SK-N-SH treated with all-trans-retinoic acid at 6 μM for 48 hours (cell line): ENCODE measurements at regions not wholly inside any gene's neighbourhood (a gene's known extent, or its start where the extent isn't known, plus 50 kb on each side); places are given as distances from the start of the nearest gene placed in this dataset.

Experiments
- ATAC-seq: fragments of 200-7000 bp; cut with Tn5 transposase; 3 replicates; pipeline ENCODE4 v1.9.1; 2020; ENCODE audit warnings: mild to moderate bottlenecking, moderate library complexity
- ARNTL ChIP-seq: fragments of 450-650 bp; formaldehyde crosslinking; IDR thresholded peaks from 2 replicates; pipeline ENCODE4 v1.5.0; 2020; ENCODE audit warnings: low read depth, mild to moderate bottlenecking, moderate library complexity, borderline replicate concordance
- BACH2 ChIP-seq: fragments of 250-450 bp; sonication (Bioruptor Pico); IDR thresholded peaks from 2 replicates; pipeline ENCODE4 v1.9.0; 2021; ENCODE audit warnings: mild to moderate bottlenecking, borderline replicate concordance
- CREB5 ChIP-seq: fragments of 250-450 bp; sonication (Bioruptor Pico); IDR thresholded peaks from 2 replicates; pipeline ENCODE4 v1.5.1; 2020; ENCODE audit warnings: low read depth, mild to moderate bottlenecking, moderate library complexity
- CSDC2 ChIP-seq: fragments of 250-450 bp; sonication (Bioruptor Pico); IDR thresholded peaks from 2 replicates; pipeline ENCODE4 v1.5.0; 2020; ENCODE audit warnings: mild to moderate bottlenecking, moderate library complexity
- CSRNP3 ChIP-seq: fragments of 250-450 bp; sonication (Bioruptor Pico); IDR thresholded peaks from 2 replicates; pipeline ENCODE4 v1.5.1; 2021; ENCODE audit warnings: mild to moderate bottlenecking, moderate library complexity
- ESRRG ChIP-seq: fragments of 250-450 bp; sonication (Bioruptor Pico); IDR thresholded peaks from 2 replicates; pipeline ENCODE4 v1.6.1; 2021; ENCODE audit warnings: mild to moderate bottlenecking
- GLIS3 ChIP-seq: fragments of 250-450 bp; sonication (Bioruptor Pico); IDR thresholded peaks from 2 replicates; pipeline ENCODE4 v1.5.0; 2020; ENCODE audit warnings: mild to moderate bottlenecking, moderate library complexity
- ISL1 ChIP-seq: fragments of 250-450 bp; sonication (Bioruptor Pico); IDR thresholded peaks from 2 replicates; pipeline ENCODE4 v2.1.2; 2022; ENCODE audit warnings: mild to moderate bottlenecking, moderate library complexity
- OSR1 ChIP-seq: fragments of 250-450 bp; sonication (Bioruptor Pico); IDR thresholded peaks from 2 replicates; pipeline ENCODE4 v1.8.0; 2022; ENCODE audit warnings: moderate library complexity, mild to moderate bottlenecking, inconsistent platforms
- PATZ1 ChIP-seq: fragments of 250-450 bp; sonication (Bioruptor Pico); IDR thresholded peaks from 2 replicates; pipeline ENCODE4 v1.8.0; 2020; ENCODE audit warnings: mild to moderate bottlenecking, moderate library complexity, borderline replicate concordance
- POU6F1 ChIP-seq: fragments of 250-450 bp; sonication (Bioruptor Pico); IDR thresholded peaks from 2 replicates; pipeline ENCODE4 v1.8.0; 2021; ENCODE audit warnings: low read depth, mild to moderate bottlenecking, moderate library complexity, borderline replicate concordance
- PPARA ChIP-seq: fragments of 250-450 bp; sonication (Bioruptor Pico); IDR thresholded peaks from 2 replicates; pipeline ENCODE4 v1.5.0; 2020; ENCODE audit warnings: mild to moderate bottlenecking, borderline replicate concordance
- RARB ChIP-seq: fragments of 250-450 bp; sonication (Bioruptor Pico); IDR thresholded peaks from 2 replicates; pipeline ENCODE4 v1.8.0; 2021; ENCODE audit warnings: mild to moderate bottlenecking, moderate library complexity
- SNAI2 ChIP-seq: fragments of 250-450 bp; sonication (Bioruptor Pico); IDR thresholded peaks from 2 replicates; pipeline ENCODE4 v1.5.0; 2020; ENCODE audit warnings: mild to moderate bottlenecking, moderate library complexity
- TCF4 ChIP-seq: fragments of 250-450 bp; sonication (Bioruptor Pico); IDR thresholded peaks from 2 replicates; pipeline ENCODE4 v1.8.0; 2021; ENCODE audit warnings: mild to moderate bottlenecking, moderate library complexity, borderline replicate concordance
- TOX ChIP-seq: fragments of 250-450 bp; sonication (Bioruptor Pico); IDR thresholded peaks from 2 replicates; pipeline ENCODE4 v1.8.0; 2021; ENCODE audit warnings: mild to moderate bottlenecking, moderate library complexity, borderline replicate concordance
- TSHZ2 ChIP-seq: fragments of 250-450 bp; sonication (Bioruptor Pico); IDR thresholded peaks from 2 replicates; pipeline ENCODE4 v1.5.0; 2020; ENCODE audit warnings: mild to moderate bottlenecking, moderate library complexity
- ZC3H10 ChIP-seq: fragments of 250-450 bp; sonication (Bioruptor Pico); IDR thresholded peaks from 2 replicates; pipeline ENCODE4 v1.5.1; 2021; ENCODE audit warnings: mild to moderate bottlenecking, moderate library complexity
- ZFP3 ChIP-seq: fragments of 250-450 bp; sonication (Bioruptor Pico); IDR thresholded peaks from 2 replicates; pipeline ENCODE4 v1.5.0; 2020; ENCODE audit warnings: mild to moderate bottlenecking, moderate library complexity
- ZFP30 ChIP-seq: fragments of 450-650 bp; formaldehyde crosslinking; IDR thresholded peaks from 2 replicates; pipeline ENCODE4 v1.5.0; 2022; ENCODE audit warnings: mild to moderate bottlenecking, moderate library complexity
- ZNF565 ChIP-seq: fragments of 450-650 bp; formaldehyde crosslinking; conservative IDR thresholded peaks from 2 replicates; pipeline ENCODE4 v1.5.0; 2020; ENCODE audit warnings: low read depth, mild to moderate bottlenecking, moderate library complexity
- ZNF70 ChIP-seq: fragments of 450-650 bp; formaldehyde crosslinking; IDR thresholded peaks from 2 replicates; pipeline ENCODE4 v1.5.0; 2020; ENCODE audit warnings: mild to moderate bottlenecking, moderate library complexity
- ZNF8 ChIP-seq: fragments of 450-650 bp; formaldehyde crosslinking; IDR thresholded peaks from 2 replicates; pipeline ENCODE4 v1.5.0; 2020; ENCODE audit warnings: mild to moderate bottlenecking, moderate library complexity

- peak; percentile 50; the same call in 1 of the 3 replicates for ATAC-seq
- no peak for TF ChIP-seq ZFP3 (CRISPR knock-in tag)
- no peak for TF ChIP-seq CREB5
- TF ChIP-seq ESRRG (CRISPR knock-in tag), result no peak
- no peak for TF ChIP-seq ARNTL (CRISPR knock-in tag)
- no peak for TF ChIP-seq CSDC2 (CRISPR knock-in tag)
- no peak for TF ChIP-seq BACH2 (CRISPR knock-in tag)
- TF ChIP-seq ZNF8 (CRISPR knock-in tag), result no peak
Observed at GRCh38 chr6:95248499-95248898, 328.8 kb upstream of the MANEA start.

- ATAC-seq, result no peak
- TF ChIP-seq RARB (no peak), TOX (no peak), ZNF70 (no peak), ZNF565 (no peak), ESRRG (CRISPR knock-in tag) (no peak), POU6F1 (CRISPR knock-in tag) (no peak), OSR1 (CRISPR knock-in tag) (no peak), PATZ1 (no peak), GLIS3 (CRISPR knock-in tag) (no peak), CSRNP3 (no peak), CREB5 (no peak), ISL1 (no peak), ZC3H10 (CRISPR knock-in tag) (no peak), PPARA (no peak), SNAI2 (CRISPR knock-in tag) (no peak), ZFP30 (CRISPR knock-in tag) (no peak), ZFP3 (CRISPR knock-in tag) (no peak), ARNTL (CRISPR knock-in tag) (no peak), ZNF8 (CRISPR knock-in tag) (no peak), TSHZ2 (CRISPR knock-in tag) (no peak)
Observed at GRCh38 chr6:95249175-95249574, 328.2 kb upstream of the MANEA start.

- no peak for ATAC-seq
- TF ChIP-seq PPARA (no peak), TOX (no peak), SNAI2 (CRISPR knock-in tag) (no peak), CSRNP3 (no peak), ZFP30 (CRISPR knock-in tag) (no peak), ISL1 (no peak), ZC3H10 (CRISPR knock-in tag) (no peak), ZNF8 (CRISPR knock-in tag) (no peak), ZNF70 (no peak), GLIS3 (CRISPR knock-in tag) (no peak), TCF4 (CRISPR knock-in tag) (no peak), ZNF565 (no peak), ESRRG (CRISPR knock-in tag) (no peak), TSHZ2 (CRISPR knock-in tag) (no peak), ZFP3 (CRISPR knock-in tag) (no peak), ARNTL (CRISPR knock-in tag) (no peak)
Observed at GRCh38 chr6:95249661-95250060, 327.7 kb upstream of the MANEA start.
